Heart right ventricle (tissue), 16 donors: ENCODE measurements at regions not wholly inside any gene's neighbourhood (a gene's known extent, or its start where the extent isn't known, plus 50 kb on each side); places are given as distances from the start of the nearest gene placed in this dataset.

Source experiments
- ATAC-seq, 8 donors: fragments of 200-7000 bp; cut with Tn5 transposase; one replicate each; pipeline ENCODE4 v1.9.1; 2020; ENCODE audit warnings: mild to moderate bottlenecking in 8 of 8, moderate library complexity in 8 of 8, moderate number of reproducible peaks in 1 of 8
- DNase-seq, 2 donors: peaks; one replicate each; pipeline ENCODE4 v3.0.0-alpha.2; 2020
- H3K27ac ChIP-seq, 10 donors: fragments of 200-600 bp; sonication (generic) in 2 of 10; one replicate each; pipeline versions ENCODE4 v1.5.0 to v1.8.0; 2020 to 2022; ENCODE audit warnings: mild to moderate bottlenecking in 3 of 10
- H3K27me3 ChIP-seq, 7 donors: fragments of 200-600 bp; one replicate each; pipeline ENCODE4 v1.8.0; 2021 to 2022; ENCODE audit warnings: mild to moderate bottlenecking in 2 of 7
- H3K36me3 ChIP-seq, 9 donors: fragments of 200-600 bp; sonication (generic) in 1 of 9; one replicate each; pipeline versions ENCODE4 v1.5.0 to v1.8.0; 2020 to 2022; ENCODE audit warnings: mild to moderate bottlenecking in 2 of 9
- H3K4me1 ChIP-seq, 9 donors: fragments of 200-600 bp; sonication (generic) in 1 of 9; one replicate each; pipeline versions ENCODE4 v1.5.0 to v1.8.0; 2020 to 2022; ENCODE audit warnings: mild to moderate bottlenecking in 4 of 9
- H3K4me3 ChIP-seq, 10 donors: fragments of 200-600 bp; sonication (generic) in 2 of 10; one replicate each; pipeline versions ENCODE4 v1.5.0 to v1.8.0; 2020 to 2022; ENCODE audit warnings: mild to moderate bottlenecking in 7 of 10, moderate library complexity in 2 of 10
- H3K9me3 ChIP-seq, 11 donors: fragments of 200-600 bp in 10 of 11; sonication (generic) in 2 of 11; one replicate each; pipeline versions ENCODE4 v1.5.0 to v1.8.0; 2013 to 2022; ENCODE audit warnings: mild to moderate bottlenecking in 2 of 11, control low read depth in 1 of 11, moderate library complexity in 1 of 11
- WGBS, 2 donors: extraction: QIAGEN DNeasy Blood & Tissue Kit; methylation state at CpG; one replicate each; pipeline ENCODE4 v1.1.7; 2013; ENCODE audit warnings: inconsistent platforms in 1 of 2; 5-methylcytosine and 5-hydroxymethylcytosine counted together
- intact Hi-C, 10 donors: fragments of 100-400 bp; cut with DNase I; formaldehyde crosslinking; loops; one replicate each; pipeline versions ENCODE4 v1.11.1 to v1.14.2; 2022
- TF ChIP-seq, protein P1 (sequence below), 9 donors: fragments of 200-600 bp; sonication (generic) in 2 of 9; IDR thresholded peaks; one replicate each; pipeline versions ENCODE4 v1.5.0 to v1.8.0; 2021 to 2022; ENCODE audit warnings: antibody characterized with exemption in 9 of 9, mild to moderate bottlenecking in 5 of 9, moderate library complexity in 1 of 9
- donor health status: Arrhythmogenic right ventricular cardiomyopathy.
- donor health status: ischemic (EF 13 %, LVEDD 7.1; RV severe dilation, severe dysfunction).
- donor health status: healthy with polysubstance abuse.
- donor health status: DM: no; HTN: yes; CAD: no.
- donor health status: DM: no; HTN: no; CAD: no.
- donor health status: ischemic (EF 25% LVEDD 6.9; RV normal size, moderate dysfunction).
- donor health status: ischemic (EF 25% LVEDD 5.7; RV mildly dilated, moderate dysfunction).
- donor health status: healthy.
- donor health status: DM: yes; HTN: yes; CAD: no.
- donor health status: Ischemic cardiomyopathy.
- donor health status: ischemic (EF 35%, LVEDD 5.7; RV mildly dilated, moderate dysfunction).
- donor health status: nonischemic (EF 11% LVEDD 7.7; RV severe dilation, severe dysfunction).
- donor health status: DM: yes; HTN: yes; CAD: no.
- donor health status: PGD.
- donor health status: ischemic (EF 29% LVEDD 5.4; RV normal size, mild dysfunction).
- donor health status: nonischemic (EF 23%, LVEDD 6.1; RV moderate dilation, normal function).

DNA sequence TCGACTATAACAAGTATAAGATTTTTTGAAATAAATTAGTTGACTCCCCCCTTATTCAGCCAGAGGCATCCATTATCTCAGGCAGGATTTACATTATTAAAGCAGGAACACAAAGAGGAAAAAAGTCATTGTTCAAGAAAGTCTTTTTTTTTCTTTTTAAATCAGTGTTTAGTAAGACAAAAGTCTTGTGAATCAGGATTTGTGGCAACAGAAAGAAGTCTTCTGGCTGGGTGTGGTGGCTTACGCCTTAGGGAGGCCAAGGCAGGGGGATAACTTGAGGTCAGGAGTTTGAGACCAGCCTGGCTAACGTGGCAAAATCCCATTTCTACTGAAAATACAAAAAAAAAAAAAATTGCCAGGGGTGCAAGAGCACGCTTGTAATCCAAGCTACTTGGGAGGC, 505.5 kb downstream of the LMO4 start:
- no peaks in the 10 kb centered on the region for H3K9me3 ChIP-seq
- intact Hi-C loops, result no loop called here
- H3K4me1 ChIP-seq, result peaks cover 0 to 13% (median 0%) of the 10 kb centered on the region in 9 donors
- H3K4me3 ChIP-seq, result no peak overlapping the region
- ATAC-seq (no peak), DNase-seq (no peak)
- TF ChIP-seq, protein P1, sequence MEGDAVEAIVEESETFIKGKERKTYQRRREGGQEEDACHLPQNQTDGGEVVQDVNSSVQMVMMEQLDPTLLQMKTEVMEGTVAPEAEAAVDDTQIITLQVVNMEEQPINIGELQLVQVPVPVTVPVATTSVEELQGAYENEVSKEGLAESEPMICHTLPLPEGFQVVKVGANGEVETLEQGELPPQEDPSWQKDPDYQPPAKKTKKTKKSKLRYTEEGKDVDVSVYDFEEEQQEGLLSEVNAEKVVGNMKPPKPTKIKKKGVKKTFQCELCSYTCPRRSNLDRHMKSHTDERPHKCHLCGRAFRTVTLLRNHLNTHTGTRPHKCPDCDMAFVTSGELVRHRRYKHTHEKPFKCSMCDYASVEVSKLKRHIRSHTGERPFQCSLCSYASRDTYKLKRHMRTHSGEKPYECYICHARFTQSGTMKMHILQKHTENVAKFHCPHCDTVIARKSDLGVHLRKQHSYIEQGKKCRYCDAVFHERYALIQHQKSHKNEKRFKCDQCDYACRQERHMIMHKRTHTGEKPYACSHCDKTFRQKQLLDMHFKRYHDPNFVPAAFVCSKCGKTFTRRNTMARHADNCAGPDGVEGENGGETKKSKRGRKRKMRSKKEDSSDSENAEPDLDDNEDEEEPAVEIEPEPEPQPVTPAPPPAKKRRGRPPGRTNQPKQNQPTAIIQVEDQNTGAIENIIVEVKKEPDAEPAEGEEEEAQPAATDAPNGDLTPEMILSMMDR (IDR thresholded peaks at IDR 0.05), result no peak
- H3K27me3 ChIP-seq, result no peaks in the 10 kb centered on the region
- H3K36me3 ChIP-seq, result no peaks in the 10 kb centered on the region
- whole genome bisulfite sequencing, 2 donors, result 77 to 81% methylated on average over 4 of the region's 4 CpGs
- no peak overlapping the region for H3K27ac ChIP-seq

DNA sequence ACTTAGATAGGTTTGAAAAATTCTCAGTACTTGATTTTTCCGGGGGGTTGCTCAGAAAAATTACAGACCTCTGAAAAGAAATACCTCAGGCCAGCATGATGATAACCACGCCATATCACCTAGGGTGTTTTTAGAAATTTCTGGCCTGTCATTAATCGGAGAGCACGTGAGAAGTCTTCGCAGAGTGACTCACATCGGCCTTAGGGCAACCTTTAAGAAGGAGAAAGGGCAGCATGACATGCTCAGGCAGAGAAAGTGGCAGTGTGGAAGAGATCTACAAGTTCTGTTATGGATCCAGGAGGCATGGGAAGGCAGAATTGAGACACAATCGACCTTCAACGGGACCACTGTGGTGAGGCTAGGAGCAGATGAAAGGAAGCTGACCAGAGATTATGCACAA, 506.3 kb downstream of the LMO4 start:
- peaks cover 0 to 10% (median 0%) of the 10 kb centered on the region in 9 donors for H3K4me1 ChIP-seq
- no peak overlapping the region for H3K27ac ChIP-seq
- intact Hi-C loops, result no loop called here
- H3K36me3 ChIP-seq, result no peaks in the 10 kb centered on the region
- no peak for DNase-seq
- H3K4me3 ChIP-seq, result no peak overlapping the region
- H3K27me3 ChIP-seq, result no peaks in the 10 kb centered on the region
- 88 to 91% methylated on average over 8 of the region's 8 CpGs for WGBS, 2 donors
- ATAC-seq, result no peak
- H3K9me3 ChIP-seq, result no peaks in the 10 kb centered on the region
- TF ChIP-seq, protein P1 (IDR thresholded peaks at IDR 0.05), result no peak

DNA sequence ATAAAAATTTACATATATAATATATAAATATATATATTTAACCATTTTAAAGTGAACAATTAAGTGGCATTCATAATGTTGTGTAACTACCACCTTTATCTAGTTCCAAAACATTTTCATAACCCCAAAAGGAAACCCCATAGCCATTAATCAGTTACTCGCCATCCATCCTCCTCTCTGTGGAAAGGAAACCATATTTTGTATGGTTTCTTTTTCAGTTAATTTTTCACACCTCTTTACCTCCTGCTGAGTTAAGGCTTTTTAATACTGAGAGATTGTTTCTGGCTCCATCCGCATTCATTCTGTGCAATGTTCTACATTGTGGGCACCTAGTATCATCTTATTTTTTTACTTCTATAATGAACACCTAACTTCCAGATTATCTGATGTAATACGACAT, 512.1 kb downstream of the LMO4 start:
- no peaks in the 10 kb centered on the region for H3K36me3 ChIP-seq
- H3K27ac ChIP-seq, result no peak overlapping the region
- no peaks in the 10 kb centered on the region for H3K9me3 ChIP-seq
- intact Hi-C loops, result no loop called here
- DNase-seq (no peak), ATAC-seq (no peak)
- TF ChIP-seq, protein P1 (IDR thresholded peaks at IDR 0.05), result no peak
- 84 to 89% methylated on average over 3 of the region's 3 CpGs for WGBS, 2 donors
- no peaks in the 10 kb centered on the region for H3K27me3 ChIP-seq
- no peaks in the 10 kb centered on the region for H3K4me1 ChIP-seq
- H3K4me3 ChIP-seq, result no peak overlapping the region

DNA sequence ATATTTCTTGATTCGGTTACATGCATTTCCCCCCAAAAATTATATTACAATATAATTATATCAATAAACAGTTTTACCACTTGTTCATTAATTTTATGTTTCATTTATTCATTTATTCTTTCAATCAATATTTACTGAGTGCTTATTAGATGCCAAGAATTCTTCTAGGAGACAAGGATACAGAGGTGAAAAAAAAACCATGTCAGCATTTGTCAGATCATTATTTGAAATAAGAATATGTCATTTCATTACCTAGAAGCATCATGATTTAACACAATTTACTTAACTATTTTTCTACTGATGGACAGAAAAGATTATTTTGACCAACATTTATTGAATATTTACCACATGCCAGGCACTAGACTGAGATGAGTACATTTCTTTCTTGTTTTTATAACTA, 512.7 kb downstream of the LMO4 start:
- Histone ChIP-seq H3K27ac (no peak overlapping the region), H3K4me3 (no peak overlapping the region), H3K36me3 (no peaks in the 10 kb centered on the region), H3K27me3 (no peaks in the 10 kb centered on the region), H3K9me3 (no peaks in the 10 kb centered on the region), H3K4me1 (no peaks in the 10 kb centered on the region)
- WGBS, 2 donors, result 89 to 90% methylated on average over 1 of the region's 1 CpG
- intact Hi-C loops, result no loop called here
- DNase-seq, result no peak
- no peak for ATAC-seq
- TF ChIP-seq, protein P1 (IDR thresholded peaks at IDR 0.05), result no peak

DNA sequence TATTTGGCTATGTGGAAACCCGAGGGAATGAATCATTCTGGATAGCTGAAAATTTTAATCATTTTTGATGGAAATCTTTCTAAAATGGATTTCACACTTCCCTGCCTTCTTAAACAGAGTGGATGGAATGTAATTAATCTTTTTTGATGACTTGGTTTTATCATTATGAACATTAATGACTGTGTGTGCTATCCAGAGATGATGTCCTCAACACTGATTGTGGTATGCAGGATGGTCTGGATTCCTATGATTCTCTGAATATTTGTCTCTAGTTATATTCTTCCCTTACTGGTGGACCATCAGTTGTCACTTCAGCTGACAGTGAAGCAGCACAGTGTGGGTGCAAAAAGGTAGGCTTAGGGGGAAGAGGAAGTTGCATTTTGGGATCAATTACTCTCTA, 513.5 kb downstream of the LMO4 start:
- DNase-seq (no peak), ATAC-seq (no peak)
- Histone ChIP-seq H3K36me3 (no peaks in the 10 kb centered on the region), H3K4me3 (no peak overlapping the region), H3K4me1 (no peaks in the 10 kb centered on the region), H3K27ac (no peak overlapping the region), H3K27me3 (no peaks in the 10 kb centered on the region), H3K9me3 (no peaks in the 10 kb centered on the region)
- TF ChIP-seq, protein P1 (IDR thresholded peaks at IDR 0.05), result no peak
- WGBS, 2 donors, result 49 to 57% methylated on average over 1 of the region's 1 CpG
- intact Hi-C loops, result no loop called here
